ENCODE measurements at regions not wholly inside any gene's neighbourhood (a gene's known extent, or its start where the extent isn't known, plus 50 kb on each side); places are given as distances from the start of the nearest gene placed in this dataset.
"Not testable (repeated sequence)": the region's sequence is repeated elsewhere in the genome, so short reads cannot be mapped to it uniquely, and the experiment has no call there.

- DNase-seq (ENCODE audit: low read depth in 3 of 3), result no peak
Measured at GRCh38 chr2:156005999-156006712, 326.4 kb downstream of the NR4A2 start.

- no peak for DNase-seq (ENCODE audit: low read depth in 3 of 3)
Measured at GRCh38 chr2:156005531-156005930, 327.0 kb downstream of the NR4A2 start.

GRCh38 chr2:156004459-156004858, 328.1 kb downstream of the NR4A2 start:
- DNase-seq (ENCODE audit: low read depth in 3 of 3), result no peak

GRCh38 chr2:156003780-156004179, 328.7 kb downstream of the NR4A2 start:
- no peak for DNase-seq (ENCODE audit: low read depth in 3 of 3)

GRCh38 chr2:156001851-156002250, 330.7 kb downstream of the NR4A2 start:
- no peak for DNase-seq (ENCODE audit: low read depth in 3 of 3)

GRCh38 chr2:155997538-155997937, 335.0 kb downstream of the NR4A2 start:
- DNase-seq (ENCODE audit: low read depth in 3 of 3), result no peak

- DNase-seq (ENCODE audit: low read depth in 3 of 3), result no peak
Measured at GRCh38 chr2:155994315-155994714, 338.2 kb downstream of the NR4A2 start.

GRCh38 chr2:155983845-155984244, 348.7 kb downstream of the NR4A2 start:
- no peak for DNase-seq (ENCODE audit: low read depth in 3 of 3)

- DNase-seq (ENCODE audit: low read depth in 3 of 3), result no peak
Measured at GRCh38 chr2:155982135-155982534, 350.4 kb downstream of the NR4A2 start.

- DNase-seq (ENCODE audit: low read depth in 3 of 3), result no peak
Measured at GRCh38 chr2:155980941-155981560, 351.5 kb downstream of the NR4A2 start.

GRCh38 chr2:155975734-155976133, 356.8 kb downstream of the NR4A2 start:
- DNase-seq (ENCODE audit: low read depth in 3 of 3), result no peak

- DNase-seq (ENCODE audit: low read depth in 3 of 3), result no peak
Measured at GRCh38 chr2:155972916-155973315, 359.6 kb downstream of the NR4A2 start.

- DNase-seq (ENCODE audit: low read depth in 3 of 3), result not testable (repeated sequence)
Measured at GRCh38 chr2:155966064-155966471, 366.5 kb downstream of the NR4A2 start.

GRCh38 chr2:155965415-155966063, 367.0 kb downstream of the NR4A2 start:
- no peak for DNase-seq (ENCODE audit: low read depth in 3 of 3)

GRCh38 chr2:155961641-155962040, 370.9 kb downstream of the NR4A2 start:
- DNase-seq (ENCODE audit: low read depth in 3 of 3), result no peak

GRCh38 chr2:155958834-155959233, 373.7 kb downstream of the NR4A2 start:
- DNase-seq (ENCODE audit: low read depth in 3 of 3), result no peak

GRCh38 chr2:155947069-155947468, 385.5 kb downstream of the NR4A2 start:
- DNase-seq (ENCODE audit: low read depth in 3 of 3), result no peak

- no peak for DNase-seq (ENCODE audit: low read depth in 3 of 3)
Measured at GRCh38 chr2:155944218-155944617, 388.3 kb downstream of the NR4A2 start.

GRCh38 chr2:155930312-155930711, 402.2 kb downstream of the NR4A2 start:
- no peak for DNase-seq (ENCODE audit: low read depth in 3 of 3)

- no peak for DNase-seq (ENCODE audit: low read depth in 3 of 3)
Measured at GRCh38 chr2:155917380-155917779, 415.1 kb downstream of the NR4A2 start.

- no peak for DNase-seq (ENCODE audit: low read depth in 3 of 3)
Measured at GRCh38 chr2:155913356-155913755, 419.2 kb downstream of the NR4A2 start.

- DNase-seq (ENCODE audit: low read depth in 3 of 3), result no peak
Measured at GRCh38 chr2:155908567-155908966, 424.0 kb downstream of the NR4A2 start.

- DNase-seq (ENCODE audit: low read depth in 3 of 3), result no peak
Measured at GRCh38 chr2:155907211-155907610, 425.3 kb downstream of the NR4A2 start.

All from stimulated activated CD4-positive, alpha-beta T cell treated with anti-CD3 and anti-CD28 coated beads, TNF-alpha, amount 100 ng/mL, for 24 hours (primary cell).